ENCODE measurements at regions not wholly inside any gene's neighbourhood (a gene's known extent, or its start where the extent isn't known, plus 50 kb on each side); places are given as distances from the start of the nearest gene placed in this dataset.

DNA sequence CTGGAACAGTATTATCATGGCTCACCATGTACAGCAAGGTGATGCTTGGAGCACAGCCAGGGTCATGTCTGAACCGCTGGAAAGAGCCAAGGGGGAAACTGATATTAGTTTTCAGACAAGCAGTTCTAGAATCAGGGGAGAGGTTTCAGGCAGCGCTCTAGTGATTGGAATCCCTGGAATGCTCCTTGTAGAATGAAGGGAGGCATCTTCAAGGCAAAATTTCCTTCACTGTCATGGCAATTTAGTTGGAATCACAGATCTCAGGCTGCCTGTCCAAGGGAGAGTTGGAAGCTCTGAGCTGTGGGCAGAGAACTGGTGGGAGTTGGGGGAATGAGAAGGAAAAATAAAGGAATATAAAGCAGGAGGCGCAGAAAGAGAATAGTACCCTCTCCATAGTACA, 737.1 kb downstream of the PTPRU start:
- H3K4me3 ChIP-seq (ENCODE audit: low read depth, low read length) = no peak overlapping the region
- TF ChIP-seq, protein P1, sequence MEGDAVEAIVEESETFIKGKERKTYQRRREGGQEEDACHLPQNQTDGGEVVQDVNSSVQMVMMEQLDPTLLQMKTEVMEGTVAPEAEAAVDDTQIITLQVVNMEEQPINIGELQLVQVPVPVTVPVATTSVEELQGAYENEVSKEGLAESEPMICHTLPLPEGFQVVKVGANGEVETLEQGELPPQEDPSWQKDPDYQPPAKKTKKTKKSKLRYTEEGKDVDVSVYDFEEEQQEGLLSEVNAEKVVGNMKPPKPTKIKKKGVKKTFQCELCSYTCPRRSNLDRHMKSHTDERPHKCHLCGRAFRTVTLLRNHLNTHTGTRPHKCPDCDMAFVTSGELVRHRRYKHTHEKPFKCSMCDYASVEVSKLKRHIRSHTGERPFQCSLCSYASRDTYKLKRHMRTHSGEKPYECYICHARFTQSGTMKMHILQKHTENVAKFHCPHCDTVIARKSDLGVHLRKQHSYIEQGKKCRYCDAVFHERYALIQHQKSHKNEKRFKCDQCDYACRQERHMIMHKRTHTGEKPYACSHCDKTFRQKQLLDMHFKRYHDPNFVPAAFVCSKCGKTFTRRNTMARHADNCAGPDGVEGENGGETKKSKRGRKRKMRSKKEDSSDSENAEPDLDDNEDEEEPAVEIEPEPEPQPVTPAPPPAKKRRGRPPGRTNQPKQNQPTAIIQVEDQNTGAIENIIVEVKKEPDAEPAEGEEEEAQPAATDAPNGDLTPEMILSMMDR (conservative IDR thresholded peaks at IDR 0.05; ENCODE audit: low read depth, low read length) = no peak
- no peak for DNase-seq (ENCODE audit: low read depth)

DNA sequence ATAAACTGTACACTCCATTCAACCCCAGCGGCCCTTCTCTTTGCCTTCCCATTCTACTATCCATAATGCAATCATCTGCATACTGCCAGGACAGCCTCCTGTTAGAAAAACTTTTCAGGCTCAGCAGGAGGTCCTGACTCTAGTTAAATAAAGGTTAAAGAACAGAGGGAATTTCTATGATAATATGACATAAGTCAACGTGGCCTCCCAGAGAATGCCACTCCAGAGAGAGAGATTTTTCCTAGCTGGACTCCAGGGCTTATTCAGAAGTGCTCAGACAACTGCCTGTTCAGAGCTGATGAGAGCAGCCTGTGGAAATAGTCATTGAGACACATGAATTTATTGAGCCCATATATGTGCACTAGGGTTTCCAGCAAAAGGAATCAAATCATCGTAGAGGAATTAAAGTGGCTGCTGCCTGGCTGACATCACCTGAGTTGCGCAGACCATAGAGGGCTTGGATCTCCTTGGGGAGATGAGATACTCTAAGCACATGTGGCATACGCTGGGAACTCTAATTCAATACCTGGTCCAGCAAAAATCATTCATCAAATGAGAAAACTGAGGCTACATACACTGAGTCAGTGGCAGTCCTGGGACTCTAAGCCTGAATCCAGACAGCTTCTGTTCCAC, 736.2 kb downstream of the PTPRU start:
- TF ChIP-seq, protein P1 (conservative IDR thresholded peaks at IDR 0.05; ENCODE audit: low read depth, low read length) = no peak
- H3K4me3 ChIP-seq (ENCODE audit: low read depth, low read length) = no peak overlapping the region
- no peak for DNase-seq (ENCODE audit: low read depth)

DNA sequence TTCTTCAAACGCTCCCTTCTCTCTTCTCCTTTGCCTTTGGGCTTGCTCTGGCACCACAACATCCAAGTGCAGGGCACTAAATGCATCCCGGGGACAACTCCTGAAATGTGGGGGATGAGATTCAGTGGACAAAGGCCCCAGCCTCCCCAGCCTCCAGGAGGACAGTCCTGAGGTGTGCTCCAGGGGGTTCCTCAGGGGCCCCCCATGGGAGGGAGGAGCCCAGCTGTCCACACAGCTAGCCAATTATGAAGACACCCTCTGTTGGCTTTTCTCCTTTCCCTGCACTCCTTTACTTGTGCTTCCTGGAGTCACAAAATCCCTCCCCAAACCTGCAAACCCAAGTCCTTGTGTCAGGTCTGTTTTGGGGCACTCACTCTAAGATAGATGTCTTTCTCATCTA, 735.4 kb downstream of the PTPRU start:
- TF ChIP-seq, protein P1 (conservative IDR thresholded peaks at IDR 0.05; ENCODE audit: low read depth, low read length) = no peak
- DNase-seq (ENCODE audit: low read depth) = no peak
- H3K4me3 ChIP-seq (ENCODE audit: low read depth, low read length) = no peak overlapping the region

DNA sequence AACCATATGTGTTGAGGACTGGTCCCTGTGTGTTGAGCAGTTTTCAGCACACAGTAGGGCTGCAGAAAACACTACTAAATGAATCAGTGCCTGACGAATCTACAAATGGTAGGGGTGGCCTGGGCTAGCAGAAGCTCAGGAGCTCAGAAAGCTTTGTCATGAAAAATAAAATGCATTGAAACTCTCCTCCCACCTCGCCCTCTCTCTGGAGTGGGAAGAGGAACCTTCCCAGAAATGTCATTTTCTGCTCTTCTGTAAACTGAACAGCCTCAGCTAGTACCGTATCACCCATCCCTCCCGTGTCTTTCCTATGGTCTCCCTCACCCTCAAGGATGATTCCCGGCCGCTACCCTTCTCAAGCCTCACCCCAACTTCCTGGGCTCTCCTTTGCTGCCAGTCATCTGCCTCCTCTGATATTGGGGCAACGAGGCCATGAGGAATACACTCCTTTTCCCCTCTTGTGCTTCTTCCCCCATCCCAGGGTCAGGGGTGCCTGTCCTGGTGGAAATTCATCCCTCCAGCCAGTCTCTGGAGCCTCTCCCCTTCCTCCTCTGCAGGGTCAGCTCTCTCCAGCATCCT, 734.5 kb downstream of the PTPRU start:
- no peak overlapping the region for H3K4me3 ChIP-seq (ENCODE audit: low read depth, low read length)

DNA sequence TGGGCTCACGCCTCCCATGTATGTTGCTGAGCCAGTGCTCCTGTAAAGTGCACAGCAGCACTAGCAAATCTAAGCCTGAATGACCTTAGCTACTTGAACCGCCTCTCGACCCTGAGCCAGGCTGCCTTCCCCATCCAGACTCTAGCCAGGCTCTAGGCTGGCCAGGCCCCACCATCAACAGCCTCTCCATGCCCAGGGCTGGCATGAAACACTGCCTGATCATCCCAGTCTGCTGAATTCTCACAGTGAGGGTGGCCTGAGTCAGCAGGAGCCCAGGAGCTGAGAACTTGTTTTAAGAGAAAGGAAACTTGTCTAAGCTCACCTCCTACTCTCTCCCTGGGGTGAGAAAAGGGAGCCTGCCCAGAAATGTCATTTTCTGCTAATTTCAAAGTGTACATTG, 733.3 kb downstream of the PTPRU start:
- DNase-seq (ENCODE audit: low read depth) = no peak
- TF ChIP-seq, protein P1 (conservative IDR thresholded peaks at IDR 0.05; ENCODE audit: low read depth, low read length) = no peak
- no peak overlapping the region for H3K4me3 ChIP-seq (ENCODE audit: low read depth, low read length)

More for the DNA sequence above, 734.5 kb downstream of the PTPRU start:
- DNase-seq (ENCODE audit: low read depth) = no peak
- TF ChIP-seq, protein P1 (conservative IDR thresholded peaks at IDR 0.05; ENCODE audit: low read depth, low read length) = no peak

DNA sequence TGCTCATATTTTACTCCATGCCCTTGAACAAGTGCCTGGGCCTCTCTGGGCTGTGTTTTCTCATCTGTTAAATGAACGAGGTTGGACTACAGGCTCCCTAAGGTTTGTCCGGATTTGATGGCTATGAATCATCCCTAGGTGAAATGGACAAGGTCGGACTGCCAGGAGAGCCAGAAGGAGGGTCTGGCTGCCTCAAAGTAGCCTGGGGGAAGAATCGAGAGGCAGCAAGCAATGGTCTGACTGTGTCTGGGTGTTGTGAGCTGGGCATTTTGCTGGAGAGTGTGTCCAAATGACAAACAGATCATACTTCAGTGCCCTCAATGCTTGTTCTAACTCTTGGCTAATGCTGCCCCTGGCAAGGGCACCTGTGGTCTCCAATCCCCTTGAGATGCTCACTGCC, 730.9 kb downstream of the PTPRU start:
- H3K4me3 ChIP-seq (ENCODE audit: low read depth, low read length) = no peak overlapping the region
- TF ChIP-seq, protein P1 (conservative IDR thresholded peaks at IDR 0.05; ENCODE audit: low read depth, low read length) = no peak
- DNase-seq (ENCODE audit: low read depth) = no peak

DNA sequence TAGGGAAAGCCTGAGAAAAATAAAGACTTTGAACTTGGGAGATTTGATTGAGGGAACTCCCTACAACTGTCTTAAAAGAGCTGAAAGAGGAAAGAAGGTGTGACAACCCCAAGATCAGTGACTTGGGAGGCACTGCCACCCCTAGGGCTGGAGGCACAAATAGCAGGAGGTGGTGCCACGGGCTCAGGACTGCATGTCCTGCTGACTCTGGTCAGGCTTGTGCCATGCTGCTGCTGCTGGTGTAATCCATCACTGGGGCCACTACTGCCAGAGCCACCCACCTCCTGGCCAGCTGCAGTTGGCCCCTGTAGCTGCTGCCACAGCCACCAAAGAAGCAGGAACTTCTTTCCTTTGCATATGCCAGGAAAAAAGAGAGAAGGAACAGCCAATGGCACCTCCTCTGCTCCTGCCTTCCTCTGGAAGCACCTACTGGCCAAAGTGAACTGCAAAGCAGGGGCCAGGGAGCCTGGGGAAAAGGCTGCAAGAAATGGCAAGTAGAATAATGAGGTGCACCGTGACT, 730.3 kb downstream of the PTPRU start:
- no peak for DNase-seq (ENCODE audit: low read depth)
- no peak overlapping the region for H3K4me3 ChIP-seq (ENCODE audit: low read depth, low read length)
- TF ChIP-seq, protein P1 (conservative IDR thresholded peaks at IDR 0.05; ENCODE audit: low read depth, low read length) = no peak

Data from choroid plexus epithelial cell (primary cell).